Astrocyte of the cerebellum (primary cell): ENCODE measurements at regions not wholly inside any gene's neighbourhood (a gene's known extent, or its start where the extent isn't known, plus 50 kb on each side); places are given as distances from the start of the nearest gene placed in this dataset.

Experiments used
- DNase-seq: peaks from one replicate; pipeline ENCODE4 v3.0.0-alpha.2; 2011; ENCODE audit warnings: low read depth
- H3K4me3 ChIP-seq: 2 replicates; pipeline ENCODE4 v1.5.1; 2011; ENCODE audit warnings: mild to moderate bottlenecking, low read depth, low read length, moderate library complexity
- CTCF ChIP-seq: IDR thresholded peaks from 2 replicates; pipeline ENCODE4 v1.5.1; 2012; ENCODE audit warnings: low read length, low read depth, moderate library complexity, mild to moderate bottlenecking; ENCODE audit errors: missing control alignments
- in situ Hi-C: cut with HindIII; loops from 2 replicates; pipeline ENCODE4 v1.10.0; 2017; ENCODE audit warnings: low sequenced_read_pairs

- no peak for TF ChIP-seq CTCF
- DNase-seq = no peak
- in situ Hi-C loops = no loop called here
- no peak overlapping the region for H3K4me3 ChIP-seq
These were observed 103.6 kb downstream of the TRIM29 start for GRCh38 chr11:120034176-120034875.

GRCh38 chr11:120032766-120033390 lies 105.0 kb downstream of the TRIM29 start:
- in situ Hi-C loops = no loop called here
- DNase-seq = no peak
- no peak for TF ChIP-seq CTCF
- H3K4me3 ChIP-seq = no peak overlapping the region

- in situ Hi-C loops = no loop called here
- no peak for TF ChIP-seq CTCF
- H3K4me3 ChIP-seq = no peak overlapping the region
- DNase-seq = no peak
These were observed 106.0 kb downstream of the TRIM29 start for GRCh38 chr11:120031612-120032600.

- no peak overlapping the region for H3K4me3 ChIP-seq
- TF ChIP-seq CTCF = no peak
- no peak for DNase-seq
- in situ Hi-C loops = no loop called here
These were observed 106.8 kb downstream of the TRIM29 start for GRCh38 chr11:120031156-120031555.

- in situ Hi-C loops = no loop called here
- H3K4me3 ChIP-seq = no peak overlapping the region
- no peak for DNase-seq
- no peak for TF ChIP-seq CTCF
These were observed 107.5 kb downstream of the TRIM29 start for GRCh38 chr11:120030411-120030810.

- TF ChIP-seq CTCF = no peak
- H3K4me3 ChIP-seq = no peak overlapping the region
- in situ Hi-C loops = no loop called here
- DNase-seq = no peak
These were observed 108.6 kb downstream of the TRIM29 start for GRCh38 chr11:120029321-120029720.
